Mesothelial cell of epicardium (in vitro differentiated cells): ENCODE measurements at regions not wholly inside any gene's neighbourhood (a gene's known extent, or its start where the extent isn't known, plus 50 kb on each side); places are given as distances from the start of the nearest gene placed in this dataset.

Experiments used
- DNase-seq, 2 experiments: peaks; one replicate each; pipeline ENCODE4 v3.0.0; 2021; ENCODE audit warnings: low spot score in 2 of 2; ENCODE audit not compliant: unreplicated experiment in 2 of 2
- H3K27ac Mint-ChIP-seq: 2 replicates; pipeline ENCODE4 v1.8.0; 2021; ENCODE audit warnings: mixed read lengths
- H3K27me3 Mint-ChIP-seq: 2 replicates; pipeline ENCODE4 v1.8.0; 2021; ENCODE audit warnings: low read depth, mixed read lengths
- H3K36me3 Mint-ChIP-seq: 2 replicates; pipeline ENCODE4 v1.8.0; 2021; ENCODE audit warnings: mixed read lengths
- H3K4me1 Mint-ChIP-seq: 2 replicates; pipeline ENCODE4 v1.8.0; 2021; ENCODE audit warnings: mixed read lengths
- H3K4me3 Mint-ChIP-seq: 2 replicates; pipeline ENCODE4 v1.8.0; 2021; ENCODE audit warnings: mild to moderate bottlenecking, moderate library complexity, mixed read lengths
- H3K9me3 Mint-ChIP-seq: 2 replicates; pipeline ENCODE4 v1.8.0; 2021; ENCODE audit warnings: mixed read lengths
- CTCF ChIP-seq: fragments of 200-600 bp; sonication (generic); IDR thresholded peaks from one replicate; pipeline ENCODE4 v1.5.0; 2021; ENCODE audit warnings: antibody characterized with exemption; ENCODE audit not compliant: unreplicated experiment

GRCh38 chr1:198948895-198949659 lies 310.2 kb downstream of the PTPRC start:
- no peak for TF ChIP-seq CTCF
- Mint-ChIP-seq H3K4me3 (no peak overlapping the region), H3K27ac (no peak overlapping the region)

DNA sequence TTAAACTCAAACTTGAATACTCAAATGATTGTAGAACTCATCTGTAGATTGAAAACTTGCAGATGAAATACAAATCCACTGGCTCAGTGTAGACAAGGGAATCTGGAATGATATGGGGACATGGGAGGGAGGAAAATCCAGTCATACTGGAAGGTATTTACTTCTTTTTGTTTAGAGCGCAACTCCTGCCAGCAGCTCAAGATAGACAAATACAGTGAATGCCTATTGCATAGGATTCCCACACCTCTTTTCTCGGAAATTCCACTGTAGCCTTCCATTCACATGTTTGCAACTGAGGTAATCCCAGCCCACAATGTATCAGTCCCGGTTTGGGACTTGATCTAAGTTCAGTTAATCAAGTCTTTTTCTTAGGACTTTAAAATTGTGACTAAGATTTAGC lies 311.2 kb downstream of the PTPRC start:
- H3K27ac Mint-ChIP-seq = no peak overlapping the region
- H3K27me3 Mint-ChIP-seq = no peaks in the 10 kb centered on the region
- no peak overlapping the region for H3K4me3 Mint-ChIP-seq
- peaks cover 3% of the 10 kb centered on the region for H3K36me3 Mint-ChIP-seq
- H3K4me1 Mint-ChIP-seq = no peaks in the 10 kb centered on the region
- no peak for DNase-seq
- peaks cover 9% of the 10 kb centered on the region for H3K9me3 Mint-ChIP-seq
- TF ChIP-seq CTCF = no peak

More at GRCh38 chr1:198948895-198949659, 310.2 kb downstream of the PTPRC start:
- Mint-ChIP-seq H3K36me3 (no peaks in the 10 kb centered on the region), H3K27me3 (no peaks in the 10 kb centered on the region), H3K9me3 (peaks cover under 1% of the 10 kb centered on the region), H3K4me1 (no peaks in the 10 kb centered on the region)
- DNase-seq = no peak

DNA sequence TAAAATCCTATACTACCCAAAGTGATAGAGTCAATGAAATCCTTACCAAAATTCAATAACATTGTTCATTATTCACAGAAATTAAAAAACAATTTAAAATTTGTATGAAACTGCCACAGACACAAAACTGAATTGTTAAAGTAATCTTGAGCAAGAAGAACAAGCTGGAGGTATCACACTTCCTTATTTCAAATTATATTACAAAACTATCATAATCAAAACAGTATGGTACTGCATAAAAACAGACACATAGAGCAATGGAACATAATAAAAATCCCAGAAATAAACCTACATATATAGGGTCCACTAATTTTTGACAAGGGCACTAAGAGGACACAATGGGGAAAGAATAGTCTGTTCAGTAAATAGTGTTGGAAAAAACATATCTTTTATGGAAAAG lies 316.2 kb downstream of the PTPRC start:
- Mint-ChIP-seq H3K4me3 (no peak overlapping the region), H3K27ac (no peak overlapping the region)

DNA sequence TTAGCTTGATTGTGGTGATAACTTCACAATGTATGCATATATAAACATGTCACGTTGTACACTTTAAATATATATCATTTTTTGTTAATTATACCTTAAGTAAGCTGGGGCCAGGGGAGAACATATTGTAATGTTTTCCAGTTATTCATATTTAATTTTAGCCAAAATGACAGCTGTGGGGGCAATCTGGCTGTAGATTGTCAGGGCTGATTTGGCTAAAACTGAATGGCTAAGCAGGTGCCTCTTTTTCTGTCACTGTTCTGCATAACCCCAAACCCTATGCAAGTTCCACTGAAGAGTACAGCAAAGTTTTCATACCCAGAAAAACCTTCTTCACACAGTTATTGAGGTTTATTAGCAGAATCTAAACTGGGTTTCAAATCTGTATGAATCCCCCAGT lies 318.2 kb downstream of the PTPRC start:
- no peak for TF ChIP-seq CTCF
- H3K36me3 Mint-ChIP-seq = peaks cover 5% of the 10 kb centered on the region
- H3K27ac Mint-ChIP-seq = no peak overlapping the region
- H3K4me1 Mint-ChIP-seq = no peaks in the 10 kb centered on the region
- H3K4me3 Mint-ChIP-seq = no peak overlapping the region
- peaks cover 12% of the 10 kb centered on the region for H3K9me3 Mint-ChIP-seq
- H3K27me3 Mint-ChIP-seq = no peaks in the 10 kb centered on the region
- no peak for DNase-seq

More for the DNA sequence above, 316.2 kb downstream of the PTPRC start:
- no peak for TF ChIP-seq CTCF
- DNase-seq = no peak
- no peaks in the 10 kb centered on the region for H3K4me1 Mint-ChIP-seq
- H3K9me3 Mint-ChIP-seq = peaks cover 12% of the 10 kb centered on the region
- peaks cover 5% of the 10 kb centered on the region for H3K36me3 Mint-ChIP-seq
- no peaks in the 10 kb centered on the region for H3K27me3 Mint-ChIP-seq

- Mint-ChIP-seq H3K9me3 (peaks cover 28% of the 10 kb centered on the region), H3K27me3 (no peaks in the 10 kb centered on the region), H3K4me3 (no peak overlapping the region), H3K36me3 (peaks cover 5% of the 10 kb centered on the region), H3K4me1 (no peaks in the 10 kb centered on the region), H3K27ac (no peak overlapping the region)
- TF ChIP-seq CTCF = no peak
- no peak for DNase-seq
Observed at GRCh38 chr1:198959032-198959431, 320.2 kb downstream of the PTPRC start.
